Esophagus muscularis mucosa (tissue), 3 donors: ENCODE measurements at regions not wholly inside any gene's neighbourhood (a gene's known extent, or its start where the extent isn't known, plus 50 kb on each side); places are given as distances from the start of the nearest gene placed in this dataset.

ENCODE experiments used
- POLR2AphosphoS5 ChIP-seq, 2 donors: sonication (generic); formaldehyde crosslinking; IDR thresholded peaks; one replicate each; pipeline ENCODE4 v1.6.1; 2017; ENCODE audit warnings: antibody characterized with exemption in 2 of 2
- TF ChIP-seq, protein P1 (sequence below), 3 experiments: fragments of 200-600 bp in 2 of 3; fragments of 450-650 bp in 1 of 3; sonication (generic) in 2 of 3; IDR thresholded peaks; one replicate each; pipeline ENCODE4 v1.5.1; 2017 to 2019; ENCODE audit warnings: antibody characterized with exemption in 3 of 3, mild to moderate bottlenecking in 2 of 3, moderate library complexity in 1 of 3

DNA sequence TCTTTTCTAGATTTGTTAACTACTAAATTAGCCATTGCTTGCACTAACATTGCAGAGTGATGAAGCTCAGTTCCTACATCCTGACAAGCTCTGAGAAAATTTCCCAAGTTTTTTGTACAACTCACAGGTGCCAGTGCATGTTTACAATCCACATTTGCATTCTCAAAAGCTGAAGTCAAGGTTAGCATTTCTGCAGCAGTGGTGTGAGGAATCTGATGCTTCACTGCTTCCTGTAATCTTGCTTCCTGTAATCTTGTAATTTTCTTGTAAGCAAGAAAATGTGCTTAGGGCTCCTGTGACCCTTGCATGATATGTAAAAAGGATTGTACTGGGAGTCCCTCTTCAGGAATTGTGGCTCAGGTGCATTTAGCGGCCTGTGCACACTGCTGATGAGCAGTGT lies 207.4 kb upstream of the CXCL13 start:
- TF ChIP-seq, protein P1, sequence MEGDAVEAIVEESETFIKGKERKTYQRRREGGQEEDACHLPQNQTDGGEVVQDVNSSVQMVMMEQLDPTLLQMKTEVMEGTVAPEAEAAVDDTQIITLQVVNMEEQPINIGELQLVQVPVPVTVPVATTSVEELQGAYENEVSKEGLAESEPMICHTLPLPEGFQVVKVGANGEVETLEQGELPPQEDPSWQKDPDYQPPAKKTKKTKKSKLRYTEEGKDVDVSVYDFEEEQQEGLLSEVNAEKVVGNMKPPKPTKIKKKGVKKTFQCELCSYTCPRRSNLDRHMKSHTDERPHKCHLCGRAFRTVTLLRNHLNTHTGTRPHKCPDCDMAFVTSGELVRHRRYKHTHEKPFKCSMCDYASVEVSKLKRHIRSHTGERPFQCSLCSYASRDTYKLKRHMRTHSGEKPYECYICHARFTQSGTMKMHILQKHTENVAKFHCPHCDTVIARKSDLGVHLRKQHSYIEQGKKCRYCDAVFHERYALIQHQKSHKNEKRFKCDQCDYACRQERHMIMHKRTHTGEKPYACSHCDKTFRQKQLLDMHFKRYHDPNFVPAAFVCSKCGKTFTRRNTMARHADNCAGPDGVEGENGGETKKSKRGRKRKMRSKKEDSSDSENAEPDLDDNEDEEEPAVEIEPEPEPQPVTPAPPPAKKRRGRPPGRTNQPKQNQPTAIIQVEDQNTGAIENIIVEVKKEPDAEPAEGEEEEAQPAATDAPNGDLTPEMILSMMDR (IDR thresholded peaks at IDR 0.05), result no peak
- TF ChIP-seq POLR2AphosphoS5 (IDR thresholded peaks at IDR 0.05), result no peak
